ENCODE measurements at regions not wholly inside any gene's neighbourhood (a gene's known extent, or its start where the extent isn't known, plus 50 kb on each side); places are given as distances from the start of the nearest gene placed in this dataset.

- no peak overlapping the region for H3K4me3 ChIP-seq (replicated peaks; ENCODE audit: low read depth, low read length)
- TF ChIP-seq CTCF (IDR thresholded peaks at IDR 0.05; ENCODE audit: low read depth, low read length, missing control alignments) = no peak
- peak; percentile 25 for DNase-seq (ENCODE audit: extremely low read depth, low read depth)
Observed at GRCh38 chr5:124806373-124807077, 60.1 kb upstream of the ZNF608 start.

DNA sequence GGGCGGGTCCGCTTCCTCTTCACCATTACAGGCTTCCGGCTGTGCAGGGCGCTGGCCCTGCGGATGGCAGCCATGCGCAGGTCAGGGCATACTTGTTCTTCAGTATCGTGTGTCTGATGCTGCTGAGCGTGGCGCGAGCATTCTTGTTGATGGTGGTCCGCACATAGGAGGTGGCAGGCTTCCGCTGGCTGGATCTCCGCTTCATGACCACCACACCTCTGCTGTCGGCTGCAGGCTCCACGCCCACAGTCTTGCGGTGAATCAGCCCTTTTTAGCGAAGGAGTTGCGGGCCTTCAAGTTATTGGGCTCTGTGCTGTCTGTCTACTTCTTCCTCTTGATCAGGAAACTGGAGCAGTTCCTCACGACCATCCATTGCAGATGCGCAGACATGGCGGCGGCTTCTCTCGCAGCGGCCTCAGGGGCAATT is 62.4 kb upstream of the ZNF608 start:
- TF ChIP-seq CTCF (IDR thresholded peaks at IDR 0.05; ENCODE audit: low read depth, low read length, missing control alignments) = no peak
- no peak overlapping the region for H3K4me3 ChIP-seq (replicated peaks; ENCODE audit: low read depth, low read length)
- DNase-seq (ENCODE audit: extremely low read depth, low read depth) = no peak

- no peak for DNase-seq (ENCODE audit: extremely low read depth, low read depth)
- no peak for TF ChIP-seq CTCF (IDR thresholded peaks at IDR 0.05; ENCODE audit: low read depth, low read length, missing control alignments)
- no peak overlapping the region for H3K4me3 ChIP-seq (replicated peaks; ENCODE audit: low read depth, low read length)
Observed at GRCh38 chr5:124810396-124811006, 64.1 kb upstream of the ZNF608 start.

DNA sequence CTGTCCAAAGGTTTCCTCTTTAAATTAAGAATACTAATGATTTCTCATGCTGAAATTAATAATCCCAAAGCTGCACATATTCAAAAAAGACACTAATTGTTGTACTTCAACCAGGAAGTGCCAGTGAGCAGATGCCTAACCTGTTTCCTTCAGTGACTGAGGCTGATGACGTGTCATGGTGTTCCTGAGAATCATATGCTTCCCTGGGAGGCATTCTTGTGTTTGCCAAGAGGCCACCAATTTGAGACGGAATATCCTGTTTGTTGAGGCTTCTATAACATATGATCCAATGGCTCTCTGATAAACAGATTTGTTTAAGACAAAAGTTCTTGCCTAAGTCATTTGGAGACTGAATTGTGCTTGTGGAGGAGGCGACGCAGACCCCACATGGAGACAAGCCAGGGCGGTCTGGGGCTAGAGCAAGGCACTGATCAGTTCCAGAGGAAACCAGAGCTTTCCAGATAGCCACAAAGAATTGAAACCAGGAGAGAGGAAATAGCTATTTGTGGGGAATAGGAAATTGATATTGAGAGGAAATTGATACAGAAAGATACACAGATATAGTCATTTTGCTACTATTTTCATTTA is 66.4 kb upstream of the ZNF608 start:
- no peak overlapping the region for H3K4me3 ChIP-seq (replicated peaks; ENCODE audit: low read depth, low read length)
- TF ChIP-seq CTCF (IDR thresholded peaks at IDR 0.05; ENCODE audit: low read depth, low read length, missing control alignments) = no peak
- no peak for DNase-seq (ENCODE audit: extremely low read depth, low read depth)

DNA sequence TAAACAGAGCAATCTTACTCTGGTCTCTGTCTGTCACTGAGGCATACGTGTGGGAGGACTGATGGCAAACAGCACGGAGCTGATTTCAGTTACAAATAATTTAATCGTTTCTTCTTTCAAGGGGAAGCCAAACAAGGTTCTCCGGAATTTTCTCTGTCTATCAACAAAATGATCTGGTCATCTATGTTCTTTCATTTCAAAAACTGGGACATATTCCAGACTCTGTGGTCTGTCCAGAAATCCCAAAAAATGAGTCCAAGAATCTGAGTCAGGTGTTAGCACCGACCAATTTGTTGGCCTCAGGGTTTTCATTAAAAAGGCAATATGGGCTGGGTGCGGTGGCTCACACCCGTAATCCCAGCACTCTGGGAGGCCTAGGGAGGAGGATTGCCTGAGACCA is 69.9 kb upstream of the ZNF608 start:
- H3K4me3 ChIP-seq (replicated peaks; ENCODE audit: low read depth, low read length) = no peak overlapping the region
- TF ChIP-seq CTCF (IDR thresholded peaks at IDR 0.05; ENCODE audit: low read depth, low read length, missing control alignments) = no peak
- no peak for DNase-seq (ENCODE audit: extremely low read depth, low read depth)

- H3K4me3 ChIP-seq (replicated peaks; ENCODE audit: low read depth, low read length) = no peak overlapping the region
- DNase-seq (ENCODE audit: extremely low read depth, low read depth) = no peak
- no peak for TF ChIP-seq CTCF (IDR thresholded peaks at IDR 0.05; ENCODE audit: low read depth, low read length, missing control alignments)
Observed at GRCh38 chr5:124819201-124819600, 72.8 kb upstream of the ZNF608 start.
